Spleen (tissue), 11 donors: ENCODE measurements at regions not wholly inside any gene's neighbourhood (a gene's known extent, or its start where the extent isn't known, plus 50 kb on each side); places are given as distances from the start of the nearest gene placed in this dataset.
A peak's percentile ranks its signal among the peaks of the same experiment; 100 is the strongest.
"Not testable (repeated sequence)": the region's sequence is repeated elsewhere in the genome, so short reads cannot be mapped to it uniquely, and the experiment has no call there.

Experiments
- DNase-seq: peaks from one replicate; pipeline ENCODE4 v3.0.0-alpha.2; 2020
- H3K27ac ChIP-seq, 8 donors: fragments of 200-600 bp; sonication (generic) in 7 of 8; 1 replicate in 4 of 8; 2 replicates in 4 of 8; pipeline versions ENCODE4 v1.5.0 to v1.8.0; 2016 to 2021; ENCODE audit warnings: inconsistent platforms in 4 of 8, mild to moderate bottlenecking in 4 of 8, moderate library complexity in 1 of 8
- H3K27me3 ChIP-seq, 7 donors: fragments of 200-600 bp; sonication (generic) in 6 of 7; replicated peaks in 1 of 7; 1 replicate in 4 of 7; 2 replicates in 3 of 7; pipeline versions ENCODE4 v1.5.0 to v1.8.0; 2016 to 2021; ENCODE audit warnings: inconsistent platforms in 3 of 7, mild to moderate bottlenecking in 1 of 7
- H3K36me3 ChIP-seq, 6 donors: fragments of 200-600 bp; sonication (generic) in 5 of 6; 1 replicate in 4 of 6; 2 replicates in 2 of 6; pipeline versions ENCODE4 v1.5.0 to v1.8.0; 2016 to 2021; ENCODE audit warnings: inconsistent platforms in 2 of 6
- H3K4me1 ChIP-seq, 6 donors: fragments of 200-600 bp; sonication (generic) in 5 of 6; 1 replicate in 3 of 6; 2 replicates in 3 of 6; pipeline versions ENCODE4 v1.5.0 to v1.8.0; 2016 to 2021; ENCODE audit warnings: inconsistent platforms in 3 of 6
- H3K4me3 ChIP-seq, 8 donors: fragments of 200-600 bp; sonication (generic) in 7 of 8; 1 replicate in 4 of 8; 2 replicates in 4 of 8; pipeline versions ENCODE4 v1.5.0 to v1.8.0; 2016 to 2021; ENCODE audit warnings: inconsistent platforms in 4 of 8, mild to moderate bottlenecking in 4 of 8, moderate library complexity in 2 of 8
- H3K9me3 ChIP-seq, 8 donors: fragments of 200-600 bp; sonication (generic) in 7 of 8; 1 replicate in 4 of 8; 2 replicates in 4 of 8; pipeline versions ENCODE4 v1.5.0 to v1.8.0; 2016 to 2021; ENCODE audit warnings: inconsistent platforms in 4 of 8
- POLR2A ChIP-seq, 3 donors: fragments of 450-650 bp; IDR thresholded peaks; one replicate each; pipeline ENCODE4 v1.5.1; 2017; ENCODE audit warnings: antibody characterized with exemption in 3 of 3, mild to moderate bottlenecking in 1 of 3
- POLR2AphosphoS5 ChIP-seq, 3 donors: sonication (generic); formaldehyde crosslinking; IDR thresholded peaks; one replicate each; pipeline ENCODE4 v1.5.1; 2017; ENCODE audit warnings: antibody characterized with exemption in 3 of 3
- WGBS, 5 donors: extraction: QIAGEN DNeasy Blood & Tissue Kit in 3 of 5; methylation state at CpG; one replicate each; pipeline versions ENCODE4 v1.1.5 to v1.1.7; 2013 to 2018; 5-methylcytosine and 5-hydroxymethylcytosine counted together
- intact Hi-C: fragments of 100-400 bp; cut with DNase I; formaldehyde crosslinking; loops from one replicate; pipeline ENCODE4 v1.15.0; 2023; ENCODE audit warnings: low total_unique reads
- TF ChIP-seq, protein P1 (sequence below), 11 experiments: fragments of 200-600 bp in 7 of 11; fragments of 450-650 bp in 4 of 11; sonication (generic) in 4 of 11; IDR thresholded peaks in 8 of 11; conservative IDR thresholded peaks in 3 of 11; 1 replicate in 7 of 11; 2 replicates in 4 of 11; pipeline versions ENCODE4 v1.4.0 to v1.8.0; 2016 to 2021; ENCODE audit warnings: antibody characterized with exemption in 11 of 11, inconsistent platforms in 4 of 11, mild to moderate bottlenecking in 1 of 11
- donor health status: healthy with polysubstance abuse.
- donor health status: DM: no; HTN: no; CAD: no; lungs with moderate emphysema.
- donor health status: DM: no; HTN: no; CAD: no.
- donor health status: Bipolar disorder and iron deficiency.
- donor health status: healthy.
- donor health status: DM: no; HTN: no; CAD: no.
- donor health status: DM: yes; HTN: yes; CAD: no.

DNA sequence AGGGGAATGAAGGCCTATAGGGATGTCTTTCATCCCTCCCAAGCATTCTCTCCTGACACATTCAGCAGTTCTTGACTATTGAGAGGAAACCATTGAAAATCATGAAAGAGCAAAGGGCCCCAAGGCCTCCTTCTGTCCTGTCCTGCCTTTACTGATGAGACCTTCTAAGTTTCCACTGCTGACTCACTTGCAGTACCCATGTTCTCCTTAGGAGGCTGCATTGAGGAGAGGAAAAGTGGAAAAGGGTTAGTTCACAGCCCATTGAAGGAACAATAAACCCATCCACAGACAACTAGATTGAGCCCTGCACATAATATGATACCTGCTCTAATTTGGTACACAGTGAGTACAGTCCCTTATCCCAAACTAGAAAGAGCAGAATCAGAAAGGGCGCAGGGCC lies 115.1 kb upstream of the PNPLA4 start:
- TF ChIP-seq, protein P1, sequence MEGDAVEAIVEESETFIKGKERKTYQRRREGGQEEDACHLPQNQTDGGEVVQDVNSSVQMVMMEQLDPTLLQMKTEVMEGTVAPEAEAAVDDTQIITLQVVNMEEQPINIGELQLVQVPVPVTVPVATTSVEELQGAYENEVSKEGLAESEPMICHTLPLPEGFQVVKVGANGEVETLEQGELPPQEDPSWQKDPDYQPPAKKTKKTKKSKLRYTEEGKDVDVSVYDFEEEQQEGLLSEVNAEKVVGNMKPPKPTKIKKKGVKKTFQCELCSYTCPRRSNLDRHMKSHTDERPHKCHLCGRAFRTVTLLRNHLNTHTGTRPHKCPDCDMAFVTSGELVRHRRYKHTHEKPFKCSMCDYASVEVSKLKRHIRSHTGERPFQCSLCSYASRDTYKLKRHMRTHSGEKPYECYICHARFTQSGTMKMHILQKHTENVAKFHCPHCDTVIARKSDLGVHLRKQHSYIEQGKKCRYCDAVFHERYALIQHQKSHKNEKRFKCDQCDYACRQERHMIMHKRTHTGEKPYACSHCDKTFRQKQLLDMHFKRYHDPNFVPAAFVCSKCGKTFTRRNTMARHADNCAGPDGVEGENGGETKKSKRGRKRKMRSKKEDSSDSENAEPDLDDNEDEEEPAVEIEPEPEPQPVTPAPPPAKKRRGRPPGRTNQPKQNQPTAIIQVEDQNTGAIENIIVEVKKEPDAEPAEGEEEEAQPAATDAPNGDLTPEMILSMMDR (IDR thresholded peaks at IDR 0.05 in 8 of 11, conservative IDR thresholded peaks at IDR 0.05 in 3 of 11) = no peak
- TF ChIP-seq POLR2A (IDR thresholded peaks at IDR 0.05) (no peak), POLR2AphosphoS5 (IDR thresholded peaks at IDR 0.05) (no peak)
- Histone ChIP-seq H3K9me3 (peaks cover 0 to 6% (median 0%) of the 10 kb centered on the region in 8 donors), H3K27ac (no peak overlapping the region), H3K27me3 (no peaks in the 10 kb centered on the region), H3K4me1 (peaks cover 0 to 9% (median 0%) of the 10 kb centered on the region in 6 donors), H3K4me3 (no peak overlapping the region), H3K36me3 (no peaks in the 10 kb centered on the region)
- 82 to 88% (median 87%) methylated on average over 1 of the region's 1 CpG for WGBS, 5 donors
- no peak for DNase-seq
- intact Hi-C loops = no loop called here

DNA sequence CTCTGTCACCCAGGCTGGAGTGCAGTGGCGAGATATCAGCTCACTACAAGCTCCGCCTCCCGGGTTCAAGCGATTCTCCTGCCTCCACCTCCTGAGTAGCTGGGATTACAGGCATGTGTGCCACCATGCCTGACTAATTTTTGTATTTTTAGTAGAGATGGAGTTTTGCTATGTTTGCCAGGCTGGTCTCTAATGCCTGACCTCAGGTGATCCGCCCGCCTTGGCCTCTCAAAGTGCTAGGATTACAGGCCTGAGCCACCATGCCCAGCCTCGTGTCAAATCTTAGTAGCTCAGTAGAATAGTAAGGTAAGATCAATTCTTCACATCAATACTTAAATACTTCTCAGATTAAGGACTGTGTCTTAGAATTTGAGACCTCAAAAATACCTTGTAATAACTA lies 112.5 kb upstream of the PNPLA4 start:
- H3K27me3 ChIP-seq, H3K27ac ChIP-seq, DNase-seq, H3K9me3 ChIP-seq, H3K4me3 ChIP-seq, H3K36me3 ChIP-seq, intact Hi-C loops: not testable (repeated sequence)
- WGBS, 5 donors = 90 to 100% (median 93%) methylated on average over 6 to 7 of the region's 7 CpGs
- H3K4me1 ChIP-seq = peaks cover 0 to 11% (median 0%) of the 10 kb centered on the region in 6 donors

DNA sequence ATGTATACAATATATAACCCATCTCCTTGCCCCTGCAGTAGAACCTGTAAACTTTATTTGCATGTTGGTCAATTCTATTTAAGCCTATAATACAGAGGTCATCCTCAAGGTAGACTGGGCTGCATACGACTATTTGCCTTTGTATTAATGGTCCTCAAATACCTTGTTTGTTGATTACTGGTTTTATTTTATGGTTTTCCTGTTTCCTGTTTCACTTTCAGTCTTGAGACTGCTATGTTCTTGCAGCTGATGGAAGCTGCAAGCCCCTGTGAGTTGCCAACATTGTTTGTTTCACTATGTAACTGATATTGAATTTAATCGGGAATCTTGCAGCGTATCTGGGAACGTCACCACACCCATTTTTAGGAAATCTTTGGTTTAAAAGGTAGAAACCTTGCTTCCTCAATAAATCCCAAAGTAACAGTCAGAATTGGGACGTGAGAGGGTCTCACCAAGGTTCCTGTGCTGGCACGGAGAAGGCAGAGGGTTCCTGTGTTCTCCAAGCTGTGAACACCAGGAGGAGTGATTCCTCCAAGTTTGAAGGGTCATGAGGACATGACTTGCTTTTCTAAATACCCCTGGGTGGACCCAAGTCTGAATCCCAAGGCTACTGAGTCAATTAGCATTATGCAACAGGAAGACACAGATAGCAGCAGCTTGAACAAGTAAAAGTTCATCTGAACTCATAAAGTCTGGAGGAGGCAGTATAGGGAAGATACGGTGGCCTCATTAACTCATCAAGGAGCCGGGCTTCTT lies 110.6 kb upstream of the PNPLA4 start:
- TF ChIP-seq, protein P1 (IDR thresholded peaks at IDR 0.05 in 8 of 11, conservative IDR thresholded peaks at IDR 0.05 in 3 of 11) = no peak
- no peak for TF ChIP-seq POLR2AphosphoS5 (IDR thresholded peaks at IDR 0.05)
- no peak for TF ChIP-seq POLR2A (IDR thresholded peaks at IDR 0.05)
- Histone ChIP-seq H3K4me3 (peak overlapping the region in 4 of 8 donors; percentile 12 to 49 (median 24)), H3K27me3 (no peaks in the 10 kb centered on the region), H3K4me1 (peaks cover 0 to 11% (median 0%) of the 10 kb centered on the region in 6 donors), H3K9me3 (no peaks in the 10 kb centered on the region), H3K27ac (peak overlapping the region in 1 of 8 donors; percentile 40), H3K36me3 (no peaks in the 10 kb centered on the region)
- intact Hi-C loops = no loop called here
- no peak for DNase-seq
- WGBS, 5 donors = 19 to 45% (median 35%) methylated on average over 6 to 8 of the region's 8 CpGs

DNA sequence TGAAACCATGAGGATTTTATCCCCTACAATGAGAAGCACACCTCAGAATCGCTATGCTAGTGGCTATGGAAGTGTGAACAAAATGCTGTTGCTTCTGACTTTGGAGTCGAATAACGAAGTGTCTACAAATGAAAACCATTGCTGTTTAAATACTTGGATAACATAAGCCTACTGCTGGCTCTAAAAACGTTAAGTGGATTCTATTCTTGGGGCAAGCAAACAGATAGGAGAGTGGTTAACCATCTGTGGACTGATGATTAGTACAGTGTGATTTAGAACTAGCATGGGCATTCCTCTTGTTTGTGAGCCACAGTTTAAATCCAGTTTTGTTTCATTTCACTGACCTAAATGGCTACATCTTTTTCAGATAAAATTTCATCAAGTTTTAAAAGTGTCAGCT lies 109.7 kb upstream of the PNPLA4 start:
- Histone ChIP-seq H3K27me3 (no peaks in the 10 kb centered on the region), H3K27ac (no peak overlapping the region), H3K9me3 (no peaks in the 10 kb centered on the region), H3K36me3 (no peaks in the 10 kb centered on the region), H3K4me1 (peaks cover 0 to 11% (median 0%) of the 10 kb centered on the region in 6 donors), H3K4me3 (no peak overlapping the region)
- intact Hi-C loops = no loop called here
- DNase-seq = no peak
- 56 to 73% (median 68%) methylated on average over 4 of the region's 4 CpGs for WGBS, 5 donors
- TF ChIP-seq POLR2AphosphoS5 (IDR thresholded peaks at IDR 0.05) (no peak), POLR2A (IDR thresholded peaks at IDR 0.05) (no peak)
- TF ChIP-seq, protein P1 (IDR thresholded peaks at IDR 0.05 in 8 of 11, conservative IDR thresholded peaks at IDR 0.05 in 3 of 11) = no peak
